ENCODE measurements at regions not wholly inside any gene's neighbourhood (a gene's known extent, or its start where the extent isn't known, plus 50 kb on each side); places are given as distances from the start of the nearest gene placed in this dataset.
A peak's percentile ranks its signal among the peaks of the same experiment; 100 is the strongest.

DNA sequence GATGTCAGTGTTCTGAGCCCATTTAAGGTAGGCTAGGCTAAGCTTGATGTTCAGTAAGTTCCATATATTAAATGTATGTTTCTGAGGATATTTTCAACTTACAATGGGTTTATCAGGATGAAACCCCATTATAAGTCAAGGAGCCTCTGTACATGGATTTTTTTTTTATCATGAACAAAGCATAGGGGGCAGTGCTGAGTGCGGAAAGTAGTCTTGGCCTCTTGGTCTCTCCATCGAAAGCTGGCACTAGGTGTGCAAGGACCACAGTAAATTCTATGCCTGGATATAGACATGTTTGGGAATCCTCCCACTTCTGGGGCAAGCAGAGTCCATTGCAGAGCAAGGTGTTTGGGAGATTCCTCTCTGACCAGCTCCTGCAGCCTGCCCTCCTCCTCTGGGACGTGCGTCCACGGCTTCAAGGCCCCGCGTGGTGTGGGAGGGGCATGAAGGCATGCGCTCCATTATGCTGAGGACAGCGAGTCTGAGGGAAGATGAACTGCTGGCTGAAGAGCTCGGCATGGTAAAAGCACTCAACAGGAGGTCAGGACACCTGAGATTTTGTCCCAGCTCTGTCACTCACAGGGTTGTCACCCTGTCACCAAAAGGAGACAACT lies 122.9 kb upstream of the LIPC start:
- intact Hi-C loops (cut with micrococcal nuclease) = no loop called here
- TF ChIP-seq, protein P1, sequence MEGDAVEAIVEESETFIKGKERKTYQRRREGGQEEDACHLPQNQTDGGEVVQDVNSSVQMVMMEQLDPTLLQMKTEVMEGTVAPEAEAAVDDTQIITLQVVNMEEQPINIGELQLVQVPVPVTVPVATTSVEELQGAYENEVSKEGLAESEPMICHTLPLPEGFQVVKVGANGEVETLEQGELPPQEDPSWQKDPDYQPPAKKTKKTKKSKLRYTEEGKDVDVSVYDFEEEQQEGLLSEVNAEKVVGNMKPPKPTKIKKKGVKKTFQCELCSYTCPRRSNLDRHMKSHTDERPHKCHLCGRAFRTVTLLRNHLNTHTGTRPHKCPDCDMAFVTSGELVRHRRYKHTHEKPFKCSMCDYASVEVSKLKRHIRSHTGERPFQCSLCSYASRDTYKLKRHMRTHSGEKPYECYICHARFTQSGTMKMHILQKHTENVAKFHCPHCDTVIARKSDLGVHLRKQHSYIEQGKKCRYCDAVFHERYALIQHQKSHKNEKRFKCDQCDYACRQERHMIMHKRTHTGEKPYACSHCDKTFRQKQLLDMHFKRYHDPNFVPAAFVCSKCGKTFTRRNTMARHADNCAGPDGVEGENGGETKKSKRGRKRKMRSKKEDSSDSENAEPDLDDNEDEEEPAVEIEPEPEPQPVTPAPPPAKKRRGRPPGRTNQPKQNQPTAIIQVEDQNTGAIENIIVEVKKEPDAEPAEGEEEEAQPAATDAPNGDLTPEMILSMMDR (IDR thresholded peaks at IDR 0.05; ENCODE audit: borderline replicate concordance) = no peak

DNA sequence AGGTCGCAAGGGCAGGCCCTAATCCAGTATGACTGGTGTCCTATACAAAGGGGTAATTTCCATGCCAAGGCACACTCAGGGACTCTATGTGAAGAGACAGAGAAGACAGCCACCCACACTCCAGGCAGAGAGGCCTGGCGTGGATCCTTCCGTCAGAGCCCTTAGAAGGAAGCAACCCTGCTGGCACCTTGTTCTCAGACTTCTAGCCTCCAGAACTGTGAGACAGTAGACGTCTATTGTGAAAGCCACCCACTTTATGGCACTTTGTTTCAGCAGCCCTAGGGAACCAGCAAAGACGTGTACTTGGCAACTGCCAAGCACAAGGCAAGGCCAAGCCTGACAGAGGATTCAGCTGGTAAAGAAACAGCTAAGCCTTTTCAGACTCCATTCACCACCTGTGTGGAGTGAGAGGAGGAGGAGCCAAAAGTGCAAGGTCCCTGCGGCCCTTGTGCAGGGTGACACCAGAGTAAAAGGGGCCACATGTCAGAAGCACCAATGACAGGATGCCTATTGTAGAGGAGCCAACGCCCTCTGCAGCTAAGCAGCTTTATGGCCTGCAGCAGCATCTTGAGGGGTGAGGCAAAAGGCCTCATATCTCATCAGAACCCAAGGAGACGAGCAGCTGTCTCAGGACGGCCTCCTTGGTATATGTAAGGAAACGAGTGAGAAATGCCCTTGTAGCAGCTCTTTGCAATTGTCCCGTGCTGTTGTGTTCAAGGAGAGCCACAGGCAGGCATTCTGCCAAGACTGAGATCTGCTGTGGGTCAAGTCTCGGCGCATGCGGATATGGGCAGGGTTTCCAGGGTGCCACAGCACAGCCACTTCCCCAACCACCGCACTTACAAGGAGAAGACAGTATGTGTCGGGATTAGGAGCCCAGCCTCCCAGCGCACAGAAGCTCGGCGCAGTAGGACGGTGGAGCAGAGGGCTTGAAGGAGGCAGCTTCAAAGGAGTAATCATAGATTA lies 121.5 kb upstream of the LIPC start:
- intact Hi-C loops (cut with micrococcal nuclease) = no loop called here
- Histone ChIP-seq H3K4me1 (peaks cover 36% of the 10 kb centered on the region), H3K27ac (replicated peaks) (peak overlapping the region; percentile 47), H3K9me3 (replicated peaks) (no peaks in the 10 kb centered on the region), H3K27me3 (ENCODE audit: low read depth) (no peaks in the 10 kb centered on the region), H3K36me3 (no peaks in the 10 kb centered on the region), H3K4me3 (no peak overlapping the region)
- TF ChIP-seq, protein P1 (IDR thresholded peaks at IDR 0.05; ENCODE audit: borderline replicate concordance) = no peak
- DNase-seq = peak; percentile 64

More for the DNA sequence above, 122.9 kb upstream of the LIPC start:
- Histone ChIP-seq H3K4me1 (peaks cover 26% of the 10 kb centered on the region), H3K27ac (replicated peaks) (no peak overlapping the region), H3K36me3 (no peaks in the 10 kb centered on the region), H3K9me3 (replicated peaks) (no peaks in the 10 kb centered on the region), H3K27me3 (ENCODE audit: low read depth) (no peaks in the 10 kb centered on the region), H3K4me3 (no peak overlapping the region)
- DNase-seq = no peak

DNA sequence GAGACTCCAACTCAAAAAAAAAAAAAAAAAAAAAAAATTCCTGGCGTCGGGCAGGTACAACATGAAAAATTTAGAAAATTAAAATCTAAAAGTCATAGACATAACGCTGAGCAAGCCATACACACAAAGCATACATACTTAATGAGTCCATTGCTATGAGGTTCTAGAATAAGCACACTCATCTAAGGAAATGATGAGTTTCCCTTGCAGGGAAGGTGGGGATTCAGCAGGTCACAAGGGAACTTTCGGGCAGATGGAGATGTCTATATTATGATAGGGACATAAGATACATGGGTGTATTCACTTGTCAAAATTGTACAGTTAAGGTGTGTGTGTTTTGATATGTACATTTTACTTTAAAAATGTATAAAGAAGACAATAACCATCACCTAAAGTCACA lies 120.2 kb upstream of the LIPC start:
- Histone ChIP-seq H3K4me3 (no peak overlapping the region), H3K36me3 (no peaks in the 10 kb centered on the region), H3K9me3 (replicated peaks) (no peaks in the 10 kb centered on the region), H3K27me3 (ENCODE audit: low read depth) (no peaks in the 10 kb centered on the region), H3K4me1 (peaks cover 34% of the 10 kb centered on the region), H3K27ac (replicated peaks) (no peak overlapping the region)
- intact Hi-C loops (cut with micrococcal nuclease) = no loop called here
- DNase-seq = no peak
- TF ChIP-seq, protein P1 (IDR thresholded peaks at IDR 0.05; ENCODE audit: borderline replicate concordance) = no peak

DNA sequence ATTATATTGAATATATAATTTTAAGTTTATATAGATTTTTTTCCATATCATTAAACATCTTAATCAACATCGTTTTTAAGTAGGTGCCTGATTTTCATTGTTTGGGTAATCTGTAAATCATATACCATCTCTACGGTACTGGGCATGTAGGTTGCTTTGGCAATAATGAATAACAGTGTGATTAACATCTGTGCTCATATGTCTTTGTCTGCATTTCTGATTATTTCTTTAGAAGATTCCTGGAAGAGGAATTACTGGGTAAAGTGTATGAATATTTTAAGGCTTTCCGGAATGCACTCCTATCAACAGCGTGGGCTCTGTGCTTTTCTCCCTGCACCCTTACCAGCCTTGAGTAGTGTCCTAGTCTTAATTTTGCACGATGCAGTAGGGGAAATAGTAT lies 119.8 kb upstream of the LIPC start:
- intact Hi-C loops (cut with micrococcal nuclease) = no loop called here
- Histone ChIP-seq H3K27ac (replicated peaks) (no peak overlapping the region), H3K36me3 (no peaks in the 10 kb centered on the region), H3K4me3 (no peak overlapping the region), H3K27me3 (ENCODE audit: low read depth) (no peaks in the 10 kb centered on the region), H3K4me1 (peaks cover 29% of the 10 kb centered on the region), H3K9me3 (replicated peaks) (no peaks in the 10 kb centered on the region)
- TF ChIP-seq, protein P1 (IDR thresholded peaks at IDR 0.05; ENCODE audit: borderline replicate concordance) = no peak
- no peak for DNase-seq

DNA sequence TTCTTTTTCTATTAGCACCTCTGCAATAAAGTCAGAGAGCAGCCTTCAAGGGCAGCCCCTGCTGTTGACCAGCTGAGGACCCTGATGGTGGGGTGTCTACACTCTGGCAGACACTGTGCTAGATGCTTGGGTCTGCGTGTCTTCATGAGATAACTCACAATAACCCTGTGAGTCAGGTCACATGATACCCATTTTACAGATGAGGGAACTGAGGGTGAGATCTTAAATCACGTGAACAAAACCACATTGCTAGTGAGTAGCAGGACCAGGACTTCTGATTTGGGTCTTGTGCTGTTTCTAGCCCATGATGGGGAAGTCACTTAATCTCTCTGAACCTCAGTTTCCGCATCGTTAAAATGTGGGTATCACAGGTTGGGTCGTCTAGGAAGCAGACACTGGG lies 118.5 kb upstream of the LIPC start:
- DNase-seq = no peak
- H3K9me3 ChIP-seq (replicated peaks) = no peaks in the 10 kb centered on the region
- no peak overlapping the region for H3K4me3 ChIP-seq
- TF ChIP-seq, protein P1 (IDR thresholded peaks at IDR 0.05; ENCODE audit: borderline replicate concordance) = no peak
- intact Hi-C loops (cut with micrococcal nuclease) = no loop called here
- H3K36me3 ChIP-seq = no peaks in the 10 kb centered on the region
- H3K27ac ChIP-seq (replicated peaks) = no peak overlapping the region
- peaks cover 21% of the 10 kb centered on the region for H3K4me1 ChIP-seq
- no peaks in the 10 kb centered on the region for H3K27me3 ChIP-seq (ENCODE audit: low read depth)
